Cerebellar cortex (tissue), 1 donor: ENCODE measurements at regions not wholly inside any gene's neighbourhood (a gene's known extent, or its start where the extent isn't known, plus 50 kb on each side); places are given as distances from the start of the nearest gene placed in this dataset.
A peak's percentile ranks its signal among the peaks of the same experiment; 100 is the strongest.
"Not testable (repeated sequence)": the region's sequence is repeated elsewhere in the genome, so short reads cannot be mapped to it uniquely, and the experiment has no call there.

Experiments
- DNase-seq: peaks from one replicate; pipeline ENCODE4 v3.0.0-alpha.2; 2015; ENCODE audit warnings: low spot score

GRCh38 chr12:131439752-131440151 is 271.1 kb upstream of the SFSWAP start:
- not testable (repeated sequence) for DNase-seq

- DNase-seq, result not testable (repeated sequence)
These were observed 270.5 kb upstream of the SFSWAP start for GRCh38 chr12:131440209-131441059.

- no peak for DNase-seq
These were observed 269.9 kb upstream of the SFSWAP start for GRCh38 chr12:131441060-131441396.

- DNase-seq, result no peak
These were observed 269.1 kb upstream of the SFSWAP start for GRCh38 chr12:131441638-131442336.

GRCh38 chr12:131442337-131442918 is 268.5 kb upstream of the SFSWAP start:
- DNase-seq, result no peak

GRCh38 chr12:131443019-131444000 is 267.6 kb upstream of the SFSWAP start:
- DNase-seq, result no peak

- no peak for DNase-seq
These were observed 266.4 kb upstream of the SFSWAP start for GRCh38 chr12:131444220-131445164.

- no peak for DNase-seq
These were observed 265.6 kb upstream of the SFSWAP start for GRCh38 chr12:131445184-131445774.

- DNase-seq, result no peak
These were observed 265.1 kb upstream of the SFSWAP start for GRCh38 chr12:131445795-131446194.

GRCh38 chr12:131447636-131448035 is 263.3 kb upstream of the SFSWAP start:
- DNase-seq, result not testable (repeated sequence)

- DNase-seq, result no peak
These were observed 262.6 kb upstream of the SFSWAP start for GRCh38 chr12:131448254-131448795.

- no peak for DNase-seq
These were observed 261.9 kb upstream of the SFSWAP start for GRCh38 chr12:131449027-131449426.

GRCh38 chr12:131452444-131452860 is 258.4 kb upstream of the SFSWAP start:
- no peak for DNase-seq

GRCh38 chr12:131454418-131455217 is 256.3 kb upstream of the SFSWAP start:
- peak; percentile 40 for DNase-seq

- DNase-seq, result no peak
These were observed 255.7 kb upstream of the SFSWAP start for GRCh38 chr12:131455218-131455506.

- no peak for DNase-seq
These were observed 255.2 kb upstream of the SFSWAP start for GRCh38 chr12:131455581-131456110.

GRCh38 chr12:131456301-131457027 is 254.4 kb upstream of the SFSWAP start:
- DNase-seq, result no peak

GRCh38 chr12:131457028-131457310 is 253.9 kb upstream of the SFSWAP start:
- no peak for DNase-seq
